B cell (primary cell): ENCODE measurements at regions not wholly inside any gene's neighbourhood (a gene's known extent, or its start where the extent isn't known, plus 50 kb on each side); places are given as distances from the start of the nearest gene placed in this dataset.

Experiments used
- ATAC-seq: fragments of 200-7000 bp; cut with Tn5 transposase; one replicate; pipeline ENCODE4 v1.10.0; 2021; ENCODE audit warnings: low read depth, mild to moderate bottlenecking, moderate number of reproducible peaks, moderate library complexity
- CTCF ChIA-PET: fragments of 350-600 bp; sonication (Branson Sonifier 250); formaldehyde crosslinking; loops from one replicate; lab custom pipeline; 2021; ENCODE audit warnings: antibody characterized with exemption, inconsistent platforms; lab: Charles Lee
- POLR2A ChIA-PET: fragments of 350-600 bp; sonication (Branson Sonifier 250); formaldehyde crosslinking; loops from one replicate; lab custom pipeline; 2021; ENCODE audit warnings: antibody characterized with exemption; lab: Charles Lee
- DNase-seq: peaks from one replicate; pipeline ENCODE4 v3.0.0; 2013
- H2AFZ ChIP-seq: 2 replicates; pipeline ENCODE4 v1.6.1; 2012; ENCODE audit warnings: mild to moderate bottlenecking, low read depth, low read length; ENCODE audit not compliant: insufficient read depth, poor library complexity, severe bottlenecking
- H3K27ac ChIP-seq, 2 donors: 1 replicate in 1 of 2; 2 replicates in 1 of 2; pipeline ENCODE4 v1.5.1; 2012 to 2013; ENCODE audit warnings: low read length in 2 of 2, mild to moderate bottlenecking in 2 of 2, moderate library complexity in 1 of 2
- H3K27me3 ChIP-seq, 4 experiments: fragments of 200-600 bp in 1 of 4; sonication (generic) in 1 of 4; replicated peaks in 1 of 4; 1 replicate in 2 of 4; 2 replicates in 2 of 4; pipeline versions ENCODE4 v1.6.1 to v1.7.0; 2013 to 2016; ENCODE audit warnings: low read length in 3 of 4, mild to moderate bottlenecking in 2 of 4, mixed read lengths in 1 of 4, moderate library complexity in 1 of 4; ENCODE audit not compliant: insufficient read depth in 4 of 4, control insufficient read depth in 3 of 4; ENCODE audit errors: control extremely low read depth in 1 of 4
- H3K36me3 ChIP-seq, 2 experiments: replicated peaks in 1 of 2; 1 replicate in 1 of 2; 2 replicates in 1 of 2; pipeline versions ENCODE4 v1.6.1 to v1.7.1; 2013; ENCODE audit warnings: low read length in 1 of 2; ENCODE audit not compliant: insufficient read depth in 2 of 2, control insufficient read depth in 1 of 2; ENCODE audit errors: control extremely low read depth in 1 of 2, extremely low read depth in 1 of 2
- H3K4me1 ChIP-seq, 2 donors: fragments of 200-600 bp in 1 of 2; sonication (generic) in 1 of 2; 1 replicate in 1 of 2; 2 replicates in 1 of 2; pipeline versions ENCODE4 v1.5.1 to v1.6.1; 2013 to 2017; ENCODE audit warnings: low read length in 2 of 2; ENCODE audit not compliant: control insufficient read depth in 2 of 2, insufficient read depth in 2 of 2
- H3K4me2 ChIP-seq: replicated peaks from 2 replicates; pipeline ENCODE3; 2012; ENCODE audit warnings: mild to moderate bottlenecking, low read depth, low read length; ENCODE audit not compliant: poor library complexity, severe bottlenecking
- H3K4me3 ChIP-seq, 5 experiments: fragments of 200-600 bp in 1 of 5; sonication (generic) in 1 of 5; 1 replicate in 3 of 5; 2 replicates in 2 of 5; pipeline versions ENCODE4 v1.5.1 to v1.7.0; 2011 to 2016; ENCODE audit warnings: low read length in 4 of 5, mild to moderate bottlenecking in 4 of 5, low read depth in 2 of 5, control low read depth in 1 of 5, moderate library complexity in 1 of 5; ENCODE audit not compliant: insufficient read depth in 1 of 5; ENCODE audit errors: control extremely low read depth in 1 of 5, extremely low read depth in 1 of 5
- H3K79me2 ChIP-seq: fragments of 200-600 bp; sonication (generic); one replicate; pipeline ENCODE4 v1.6.0; 2016; ENCODE audit warnings: low read length; ENCODE audit not compliant: control insufficient read depth, insufficient read depth
- H3K9ac ChIP-seq: fragments of 200-600 bp; sonication (generic); 2 replicates; pipeline ENCODE4 v1.6.1; 2017; ENCODE audit warnings: mild to moderate bottlenecking, low read length, moderate library complexity
- H3K9me3 ChIP-seq, 3 donors: one replicate each; pipeline versions ENCODE4 v1.6.1 to v1.7.1; 2013; ENCODE audit warnings: low read length in 2 of 3; ENCODE audit not compliant: control insufficient read depth in 2 of 3, insufficient read depth in 1 of 3; ENCODE audit errors: control extremely low read depth in 1 of 3
- H4K20me1 ChIP-seq: 2 replicates; pipeline ENCODE4 v1.6.0; 2012; ENCODE audit warnings: mild to moderate bottlenecking, low read length; ENCODE audit not compliant: insufficient read depth, control insufficient read depth, poor library complexity, severe bottlenecking
- H3K27ac Mint-ChIP-seq: one replicate; pipeline ENCODE4 v1.8.0; 2021; ENCODE audit warnings: mixed read lengths
- H3K27me3 Mint-ChIP-seq: one replicate; pipeline ENCODE4 v1.8.0; 2021; ENCODE audit warnings: mixed read lengths
- H3K4me1 Mint-ChIP-seq: one replicate; pipeline ENCODE4 v1.8.0; 2021; ENCODE audit warnings: mixed read lengths
- H3K4me3 Mint-ChIP-seq: one replicate; pipeline ENCODE4 v1.8.0; 2021; ENCODE audit warnings: mixed read lengths
- H3K9me3 Mint-ChIP-seq: one replicate; pipeline ENCODE4 v1.8.0; 2022; ENCODE audit warnings: mixed read lengths; ENCODE audit not compliant: insufficient read depth
- CTCF ChIP-seq: fragments of 200-600 bp; IDR thresholded peaks from one replicate; pipeline ENCODE4 v1.8.0; 2022; ENCODE audit warnings: antibody characterized with exemption, mild to moderate bottlenecking
- EZH2 ChIP-seq: IDR thresholded peaks from 2 replicates; pipeline ENCODE4 v1.6.1; 2012; ENCODE audit warnings: borderline replicate concordance, low read depth, mild to moderate bottlenecking, moderate library complexity, low read length; ENCODE audit not compliant: insufficient read depth, poor library complexity, severe bottlenecking
- WGBS: methylation state at CpG from one replicate; pipeline ENCODE4 v1.1.5; 2013; ENCODE audit warnings: missing lambda C conversion rate; ENCODE audit not compliant: insufficient coverage; 5-methylcytosine and 5-hydroxymethylcytosine counted together
- intact Hi-C: fragments of 100-400 bp; cut with micrococcal nuclease; formaldehyde crosslinking; loops from one replicate; pipeline ENCODE4 v1.10.0; 2022

- Histone ChIP-seq H3K27ac (no peak overlapping the region), H3K4me2 (no peak overlapping the region), H3K4me3 (no peak overlapping the region), H3K27me3 (no peaks in the 10 kb centered on the region), H3K4me1 (no peaks in the 10 kb centered on the region), H3K9me3 (no peaks in the 10 kb centered on the region), H3K79me2 (no peaks in the 10 kb centered on the region), H3K9ac (no peak overlapping the region), H4K20me1 (no peaks in the 10 kb centered on the region), H2AFZ (no peak overlapping the region), H3K36me3 (no peaks in the 10 kb centered on the region)
- no peak overlapping the region for H3K4me3 Mint-ChIP-seq
- intact Hi-C loops = no loop called here
- POLR2A ChIA-PET = no interaction called here
- H3K4me1 Mint-ChIP-seq = no peaks in the 10 kb centered on the region
- TF ChIP-seq CTCF = no peak
- no peak for TF ChIP-seq EZH2
- ATAC-seq = no peak
- CTCF ChIA-PET = no interaction called here
- no peaks in the 10 kb centered on the region for H3K9me3 Mint-ChIP-seq
- H3K27me3 Mint-ChIP-seq = no peaks in the 10 kb centered on the region
- no peak overlapping the region for H3K27ac Mint-ChIP-seq
- DNase-seq = no peak
- WGBS = no CpG with 5 or more reads among the region's 1 CpG
Measured at GRCh38 chr6:104537872-104538271, 321.8 kb downstream of the HACE1 start.

GRCh38 chr6:104537180-104537579 lies 322.5 kb downstream of the HACE1 start:
- WGBS = 80% methylated on average over 1 of the region's 1 CpG
- H3K27me3 Mint-ChIP-seq = no peaks in the 10 kb centered on the region
- Histone ChIP-seq H3K4me1 (no peaks in the 10 kb centered on the region), H3K9me3 (no peaks in the 10 kb centered on the region), H3K27ac (no peak overlapping the region), H4K20me1 (no peaks in the 10 kb centered on the region), H3K9ac (no peak overlapping the region), H3K4me3 (no peak overlapping the region), H3K27me3 (no peaks in the 10 kb centered on the region), H3K36me3 (no peaks in the 10 kb centered on the region), H3K4me2 (no peak overlapping the region), H3K79me2 (no peaks in the 10 kb centered on the region), H2AFZ (no peak overlapping the region)
- no peak for ATAC-seq
- no peak for TF ChIP-seq CTCF
- no peak for TF ChIP-seq EZH2
- no peak for DNase-seq
- no peak overlapping the region for H3K4me3 Mint-ChIP-seq
- POLR2A ChIA-PET = no interaction called here
- intact Hi-C loops = no loop called here
- no peaks in the 10 kb centered on the region for H3K4me1 Mint-ChIP-seq
- no peaks in the 10 kb centered on the region for H3K9me3 Mint-ChIP-seq
- no peak overlapping the region for H3K27ac Mint-ChIP-seq
- CTCF ChIA-PET = interaction anchor here (2.8 kb wide), 1 partner anchor 11 kb away, joined by 13 read pairs; no protein-coding TSS in a partner anchor
